B cell (primary cell): ENCODE measurements at regions not wholly inside any gene's neighbourhood (a gene's known extent, or its start where the extent isn't known, plus 50 kb on each side); places are given as distances from the start of the nearest gene placed in this dataset.

Source experiments
- CTCF ChIP-seq: fragments of 200-600 bp; IDR thresholded peaks from one replicate; pipeline ENCODE4 v1.8.0; 2022; ENCODE audit warnings: antibody characterized with exemption, mild to moderate bottlenecking
- EZH2 ChIP-seq: IDR thresholded peaks from 2 replicates; pipeline ENCODE4 v1.6.1; 2012; ENCODE audit warnings: borderline replicate concordance, low read depth, mild to moderate bottlenecking, moderate library complexity, low read length; ENCODE audit not compliant: insufficient read depth, poor library complexity, severe bottlenecking

DNA sequence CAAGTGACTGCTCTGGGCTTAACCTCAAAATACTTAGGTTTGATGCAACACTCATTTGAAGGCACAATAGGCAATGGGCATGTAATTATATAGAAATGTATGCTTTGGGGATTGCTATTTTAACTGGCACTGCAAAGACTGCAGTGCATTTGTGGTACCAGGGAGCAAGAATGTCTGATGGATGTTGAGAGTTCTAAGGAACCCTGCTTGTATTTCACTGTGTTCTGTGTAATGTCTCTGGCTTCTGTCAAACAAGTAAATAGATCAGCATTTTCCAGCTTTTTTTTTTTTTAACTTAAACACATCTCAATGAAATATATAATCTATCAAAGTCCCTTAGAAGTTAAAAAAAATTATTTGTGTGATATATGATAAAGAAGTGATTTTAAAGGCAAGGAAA is 94.8 kb upstream of the ATP2B1 start:
- TF ChIP-seq CTCF (no peak), EZH2 (no peak)
